ENCODE measurements at regions not wholly inside any gene's neighbourhood (a gene's known extent, or its start where the extent isn't known, plus 50 kb on each side); places are given as distances from the start of the nearest gene placed in this dataset.

DNA sequence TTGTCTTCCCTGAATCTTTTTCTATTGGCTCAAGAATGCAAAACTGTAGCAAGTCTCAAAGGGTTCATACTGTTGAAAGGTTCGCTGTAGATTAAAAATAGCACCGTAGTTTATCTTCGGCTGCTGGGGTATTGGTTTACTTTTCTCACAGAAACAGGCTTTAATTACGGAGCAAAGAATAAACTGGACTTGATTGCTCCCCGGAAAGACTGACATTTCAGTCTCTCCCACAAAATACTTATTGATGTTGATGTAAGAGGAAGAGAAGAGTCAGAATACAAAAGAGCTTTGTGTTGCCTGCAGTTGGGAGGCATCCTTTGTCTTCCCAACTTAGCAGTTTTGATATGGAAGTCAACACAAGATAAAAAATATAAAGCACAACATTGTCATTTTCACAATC, 183.9 kb upstream of the DMAC1 start:
- Histone ChIP-seq H3K4me3 (no peak overlapping the region), H3K36me3 (no peaks in the 10 kb centered on the region), H3K4me1 (no peaks in the 10 kb centered on the region), H3K9me3 (no peaks in the 10 kb centered on the region), H3K27ac (no peak overlapping the region), H3K27me3 (no peaks in the 10 kb centered on the region)
- intact Hi-C loops (cut with DNase I): no loop called here
- DNase-seq: no peak
- TF ChIP-seq, protein P1, sequence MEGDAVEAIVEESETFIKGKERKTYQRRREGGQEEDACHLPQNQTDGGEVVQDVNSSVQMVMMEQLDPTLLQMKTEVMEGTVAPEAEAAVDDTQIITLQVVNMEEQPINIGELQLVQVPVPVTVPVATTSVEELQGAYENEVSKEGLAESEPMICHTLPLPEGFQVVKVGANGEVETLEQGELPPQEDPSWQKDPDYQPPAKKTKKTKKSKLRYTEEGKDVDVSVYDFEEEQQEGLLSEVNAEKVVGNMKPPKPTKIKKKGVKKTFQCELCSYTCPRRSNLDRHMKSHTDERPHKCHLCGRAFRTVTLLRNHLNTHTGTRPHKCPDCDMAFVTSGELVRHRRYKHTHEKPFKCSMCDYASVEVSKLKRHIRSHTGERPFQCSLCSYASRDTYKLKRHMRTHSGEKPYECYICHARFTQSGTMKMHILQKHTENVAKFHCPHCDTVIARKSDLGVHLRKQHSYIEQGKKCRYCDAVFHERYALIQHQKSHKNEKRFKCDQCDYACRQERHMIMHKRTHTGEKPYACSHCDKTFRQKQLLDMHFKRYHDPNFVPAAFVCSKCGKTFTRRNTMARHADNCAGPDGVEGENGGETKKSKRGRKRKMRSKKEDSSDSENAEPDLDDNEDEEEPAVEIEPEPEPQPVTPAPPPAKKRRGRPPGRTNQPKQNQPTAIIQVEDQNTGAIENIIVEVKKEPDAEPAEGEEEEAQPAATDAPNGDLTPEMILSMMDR (IDR thresholded peaks at IDR 0.05): no peak
- ATAC-seq: no peak

DNA sequence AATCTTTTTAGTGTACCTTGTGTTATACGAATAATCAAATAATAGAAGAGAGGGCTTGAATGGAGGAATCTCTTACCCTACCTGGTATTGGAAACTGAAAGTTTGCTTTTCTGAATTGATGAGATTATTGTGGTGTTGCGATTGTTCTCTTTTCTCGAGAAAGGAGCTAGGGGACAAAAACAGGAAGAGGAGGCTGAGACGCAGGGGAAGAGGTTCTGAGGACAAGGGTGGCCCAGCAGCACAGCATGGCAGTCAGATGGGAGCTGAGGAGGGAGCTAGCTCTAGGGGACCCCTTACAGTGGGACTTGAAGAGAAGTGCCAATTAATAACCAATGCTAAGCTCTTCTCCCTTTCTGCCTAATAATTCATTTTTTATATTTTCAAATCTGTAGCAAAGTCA, 183.3 kb upstream of the DMAC1 start:
- Histone ChIP-seq H3K27me3 (no peaks in the 10 kb centered on the region), H3K36me3 (no peaks in the 10 kb centered on the region), H3K4me3 (no peak overlapping the region), H3K27ac (no peak overlapping the region), H3K9me3 (no peaks in the 10 kb centered on the region), H3K4me1 (no peaks in the 10 kb centered on the region)
- intact Hi-C loops (cut with DNase I): no loop called here
- ATAC-seq (no peak), DNase-seq (no peak)
- TF ChIP-seq, protein P1 (IDR thresholded peaks at IDR 0.05): no peak

GRCh38 chr9:7980691-7981289, 181.2 kb upstream of the DMAC1 start:
- Histone ChIP-seq H3K4me1 (peaks cover 0 to 16% of the 10 kb centered on the region in 2 donors), H3K4me3 (no peak overlapping the region), H3K27ac (no peak overlapping the region), H3K9me3 (no peaks in the 10 kb centered on the region), H3K27me3 (no peaks in the 10 kb centered on the region), H3K36me3 (no peaks in the 10 kb centered on the region)
- TF ChIP-seq, protein P1 (IDR thresholded peaks at IDR 0.05): no peak
- ATAC-seq: no peak
- intact Hi-C loops (cut with DNase I): no loop called here
- no peak for DNase-seq

GRCh38 chr9:7980041-7980440, 180.5 kb upstream of the DMAC1 start:
- intact Hi-C loops (cut with DNase I): no loop called here
- no peak for DNase-seq
- Histone ChIP-seq H3K36me3 (no peaks in the 10 kb centered on the region), H3K9me3 (no peaks in the 10 kb centered on the region), H3K4me1 (peaks cover 0 to 22% of the 10 kb centered on the region in 2 donors), H3K4me3 (no peak overlapping the region), H3K27me3 (no peaks in the 10 kb centered on the region), H3K27ac (no peak overlapping the region)
- TF ChIP-seq, protein P1 (IDR thresholded peaks at IDR 0.05): no peak
- ATAC-seq: no peak

- Histone ChIP-seq H3K4me1 (peaks cover 0 to 26% of the 10 kb centered on the region in 2 donors), H3K36me3 (no peaks in the 10 kb centered on the region), H3K9me3 (no peaks in the 10 kb centered on the region), H3K27me3 (no peaks in the 10 kb centered on the region), H3K27ac (no peak overlapping the region), H3K4me3 (no peak overlapping the region)
- DNase-seq (no peak), ATAC-seq (no peak)
- TF ChIP-seq, protein P1 (IDR thresholded peaks at IDR 0.05): no peak
- intact Hi-C loops (cut with DNase I): no loop called here
These were observed 180.0 kb upstream of the DMAC1 start for GRCh38 chr9:7979611-7980010.

Data from left lung (tissue), 4 donors.